Right atrium auricular region (tissue), 2 donors: ENCODE measurements at regions not wholly inside any gene's neighbourhood (a gene's known extent, or its start where the extent isn't known, plus 50 kb on each side); places are given as distances from the start of the nearest gene placed in this dataset.

Source experiments
- DNase-seq: peaks from one replicate; pipeline ENCODE4 v3.0.0-alpha.2; 2019; ENCODE audit warnings: low spot score
- H3K27ac ChIP-seq, 2 donors: fragments of 200-600 bp; sonication (generic); 1 replicate in 1 of 2; 2 replicates in 1 of 2; pipeline ENCODE4 v1.5.1; 2016 to 2019
- H3K27me3 ChIP-seq, 2 donors: fragments of 200-600 bp; sonication (generic); one replicate each; pipeline versions ENCODE4 v1.5.1 to v1.6.0; 2017 to 2019
- H3K36me3 ChIP-seq: fragments of 200-600 bp; sonication (generic); one replicate; pipeline ENCODE4 v1.5.1; 2016
- H3K4me1 ChIP-seq, 2 donors: fragments of 200-600 bp; sonication (generic); one replicate each; pipeline versions ENCODE4 v1.5.1 to v1.6.0; 2017 to 2019
- H3K4me3 ChIP-seq, 2 donors: fragments of 200-600 bp; sonication (generic); 1 replicate in 1 of 2; 2 replicates in 1 of 2; pipeline ENCODE4 v1.5.1; 2017 to 2019; ENCODE audit warnings: mild to moderate bottlenecking in 1 of 2, moderate library complexity in 1 of 2
- H3K9me3 ChIP-seq, 2 donors: fragments of 200-600 bp; sonication (generic); one replicate each; pipeline ENCODE4 v1.5.1; 2019
- CTCF ChIP-seq, 2 donors: fragments of 200-600 bp; sonication (generic); IDR thresholded peaks; one replicate each; pipeline ENCODE4 v1.5.1; 2019; ENCODE audit warnings: antibody characterized with exemption in 2 of 2

DNA sequence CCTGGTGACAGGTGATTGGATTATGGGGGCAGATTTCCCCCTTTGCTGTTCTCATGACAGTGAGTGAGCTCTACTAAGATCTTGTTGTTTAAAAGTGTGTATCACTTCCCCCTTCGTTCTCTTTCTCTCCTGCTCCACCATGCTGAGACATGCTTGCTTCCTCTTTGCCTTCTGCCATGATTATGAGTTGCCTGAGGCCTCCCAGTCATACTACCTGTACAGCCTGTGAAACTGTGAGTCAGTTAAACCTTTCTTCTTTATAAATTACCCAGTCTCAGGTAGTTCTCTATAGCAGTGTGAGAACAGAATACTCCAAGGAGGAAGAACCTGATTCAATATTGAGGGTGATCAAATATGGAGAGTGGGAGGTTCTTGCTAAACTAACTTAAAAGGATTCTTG, 724.9 kb downstream of the DOK5 start:
- DNase-seq, result no peak
- Histone ChIP-seq H3K27ac (no peak overlapping the region), H3K9me3 (peaks cover 0 to 3% of the 10 kb centered on the region in 2 donors), H3K4me3 (no peak overlapping the region), H3K4me1 (no peaks in the 10 kb centered on the region), H3K27me3 (no peaks in the 10 kb centered on the region), H3K36me3 (no peaks in the 10 kb centered on the region)
- no peak for TF ChIP-seq CTCF (IDR thresholded peaks at IDR 0.05)

DNA sequence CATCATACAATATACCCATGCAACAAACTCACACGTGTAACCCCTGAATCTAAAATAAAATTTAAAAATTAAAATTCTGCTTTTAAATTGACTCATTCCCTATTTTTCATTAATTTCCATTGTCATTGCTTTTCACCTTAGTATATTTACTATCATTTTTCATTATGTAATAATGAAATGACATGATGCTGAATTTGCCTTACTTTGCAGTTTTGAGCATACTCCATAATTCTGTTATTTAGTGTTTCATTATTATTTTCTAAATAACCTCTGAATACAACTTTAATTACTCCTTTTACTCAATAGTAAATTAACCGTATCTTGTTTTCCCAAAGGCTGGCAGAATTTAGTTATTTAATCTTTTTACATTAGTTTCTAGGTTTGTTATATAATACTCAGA, 719.6 kb downstream of the DOK5 start:
- Histone ChIP-seq H3K27me3 (no peaks in the 10 kb centered on the region), H3K4me3 (no peak overlapping the region), H3K4me1 (no peaks in the 10 kb centered on the region), H3K27ac (no peak overlapping the region), H3K9me3 (no peaks in the 10 kb centered on the region), H3K36me3 (no peaks in the 10 kb centered on the region)
- no peak for TF ChIP-seq CTCF (IDR thresholded peaks at IDR 0.05)
- no peak for DNase-seq

GRCh38 chr20:55186228-55186627, 710.8 kb downstream of the DOK5 start:
- H3K27me3 ChIP-seq, result no peaks in the 10 kb centered on the region
- no peak overlapping the region for H3K27ac ChIP-seq
- no peak for DNase-seq
- no peak overlapping the region for H3K4me3 ChIP-seq
- no peaks in the 10 kb centered on the region for H3K4me1 ChIP-seq
- H3K36me3 ChIP-seq, result no peaks in the 10 kb centered on the region
- TF ChIP-seq CTCF (IDR thresholded peaks at IDR 0.05), result no peak
- no peaks in the 10 kb centered on the region for H3K9me3 ChIP-seq

DNA sequence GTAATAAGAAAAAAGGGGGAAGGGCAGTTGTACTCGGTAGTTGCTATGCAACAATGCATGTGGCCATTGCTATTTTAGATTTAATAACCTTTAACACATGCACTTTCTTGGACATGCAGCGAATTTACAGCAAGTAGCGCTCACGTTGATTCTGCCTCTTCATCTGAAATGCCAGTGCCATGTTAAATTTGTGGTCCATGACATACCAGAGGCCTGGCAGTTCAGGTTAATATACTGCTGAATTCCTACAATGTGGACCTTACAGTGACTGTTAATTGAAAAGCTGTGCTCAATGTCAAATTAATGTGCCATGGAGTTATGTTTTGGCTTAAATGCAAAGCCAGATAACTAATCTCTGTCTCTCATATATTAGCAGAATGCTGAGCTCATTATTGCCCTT, 699.7 kb downstream of the DOK5 start:
- H3K36me3 ChIP-seq, result no peaks in the 10 kb centered on the region
- H3K27me3 ChIP-seq, result no peaks in the 10 kb centered on the region
- H3K9me3 ChIP-seq, result peaks cover 0 to 7% of the 10 kb centered on the region in 2 donors
- no peak overlapping the region for H3K4me3 ChIP-seq
- peaks cover 0 to 5% of the 10 kb centered on the region in 2 donors for H3K4me1 ChIP-seq
- TF ChIP-seq CTCF (IDR thresholded peaks at IDR 0.05), result no peak
- H3K27ac ChIP-seq, result no peak overlapping the region
- no peak for DNase-seq

GRCh38 chr20:55174635-55175034, 699.2 kb downstream of the DOK5 start:
- Histone ChIP-seq H3K9me3 (peaks cover 0 to 3% of the 10 kb centered on the region in 2 donors), H3K4me3 (no peak overlapping the region), H3K4me1 (peaks cover 0 to 5% of the 10 kb centered on the region in 2 donors), H3K27ac (no peak overlapping the region), H3K36me3 (no peaks in the 10 kb centered on the region), H3K27me3 (no peaks in the 10 kb centered on the region)
- no peak for DNase-seq
- TF ChIP-seq CTCF (IDR thresholded peaks at IDR 0.05), result no peak

DNA sequence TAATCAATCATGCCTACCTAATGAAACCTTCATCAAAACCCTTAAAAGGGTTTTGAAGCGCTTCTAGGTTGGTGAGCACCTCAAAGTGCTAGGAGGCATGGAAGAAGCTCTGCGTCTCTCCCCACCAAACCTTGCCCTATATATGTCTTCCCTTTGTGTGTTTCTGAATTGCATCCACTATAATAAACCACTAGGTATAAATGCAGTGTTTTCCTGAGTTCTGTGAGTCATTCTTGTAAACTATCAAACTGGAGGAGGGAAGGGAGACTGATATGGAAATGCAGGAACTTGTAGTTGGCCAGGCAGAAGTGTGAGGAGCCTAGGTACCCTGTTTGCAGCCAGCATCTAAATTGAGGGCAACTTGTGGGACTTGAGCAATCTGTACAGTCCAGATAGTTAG, 698.8 kb downstream of the DOK5 start:
- no peak overlapping the region for H3K27ac ChIP-seq
- H3K4me1 ChIP-seq, result peaks cover 0 to 5% of the 10 kb centered on the region in 2 donors
- no peaks in the 10 kb centered on the region for H3K9me3 ChIP-seq
- DNase-seq, result no peak
- H3K27me3 ChIP-seq, result no peaks in the 10 kb centered on the region
- no peak for TF ChIP-seq CTCF (IDR thresholded peaks at IDR 0.05)
- H3K36me3 ChIP-seq, result no peaks in the 10 kb centered on the region
- H3K4me3 ChIP-seq, result no peak overlapping the region
